Heart left ventricle (tissue), 16 donors: ENCODE measurements at regions not wholly inside any gene's neighbourhood (a gene's known extent, or its start where the extent isn't known, plus 50 kb on each side); places are given as distances from the start of the nearest gene placed in this dataset.

ENCODE experiments used
- ATAC-seq, 4 donors: fragments of 200-7000 bp; cut with Tn5 transposase; one replicate each; pipeline ENCODE4 v1.9.1; 2020 to 2022; ENCODE audit warnings: moderate library complexity in 4 of 4, mild to moderate bottlenecking in 3 of 4, moderate number of reproducible peaks in 1 of 4
- DNase-seq, 5 donors: peaks; one replicate each; pipeline ENCODE4 v3.0.0-alpha.2; 2020
- H3K27ac ChIP-seq, 12 donors: fragments of 200-600 bp; sonication (generic) in 4 of 12; one replicate each; pipeline versions ENCODE4 v1.5.0 to v1.8.0; 2016 to 2022; ENCODE audit warnings: mild to moderate bottlenecking in 2 of 12
- H3K27me3 ChIP-seq, 9 donors: fragments of 200-600 bp; sonication (generic) in 2 of 9; one replicate each; pipeline versions ENCODE4 v1.5.1 to v1.8.0; 2016 to 2022; ENCODE audit warnings: mild to moderate bottlenecking in 3 of 9
- H3K36me3 ChIP-seq, 9 donors: fragments of 200-600 bp; sonication (generic) in 2 of 9; one replicate each; pipeline versions ENCODE4 v1.5.0 to v1.8.0; 2018 to 2022; ENCODE audit warnings: mild to moderate bottlenecking in 2 of 9
- H3K4me1 ChIP-seq, 12 donors: fragments of 200-600 bp; sonication (generic) in 4 of 12; one replicate each; pipeline versions ENCODE4 v1.5.0 to v1.8.0; 2016 to 2022; ENCODE audit warnings: mild to moderate bottlenecking in 3 of 12
- H3K4me3 ChIP-seq, 12 donors: fragments of 200-600 bp; sonication (generic) in 4 of 12; one replicate each; pipeline versions ENCODE4 v1.5.0 to v1.8.0; 2017 to 2022; ENCODE audit warnings: mild to moderate bottlenecking in 9 of 12, moderate library complexity in 4 of 12
- H3K9me3 ChIP-seq, 12 donors: fragments of 200-600 bp; sonication (generic) in 4 of 12; one replicate each; pipeline versions ENCODE4 v1.5.0 to v1.8.0; 2016 to 2022; ENCODE audit warnings: mild to moderate bottlenecking in 1 of 12
- POLR2A ChIP-seq, 2 donors: fragments of 450-650 bp; IDR thresholded peaks; one replicate each; pipeline ENCODE4 v1.6.1; 2017; ENCODE audit warnings: antibody characterized with exemption in 2 of 2, mild to moderate bottlenecking in 2 of 2, moderate library complexity in 2 of 2
- WGBS, 4 donors: extraction: QIAGEN DNeasy Blood & Tissue Kit in 2 of 4; methylation state at CpG; one replicate each; pipeline versions ENCODE4 v1.1.5 to v1.1.7; 2013 to 2018; 5-methylcytosine and 5-hydroxymethylcytosine counted together
- intact Hi-C, 10 donors: fragments of 100-400 bp; cut with DNase I; formaldehyde crosslinking; loops; one replicate each; pipeline versions ENCODE4 v1.11.1 to v1.14.2; 2022
- TF ChIP-seq, protein P1 (sequence below), 12 donors: fragments of 200-600 bp; sonication (generic) in 4 of 12; IDR thresholded peaks; one replicate each; pipeline versions ENCODE4 v1.5.0 to v1.8.0; 2018 to 2022; ENCODE audit warnings: antibody characterized with exemption in 12 of 12, mild to moderate bottlenecking in 5 of 12
- donor health status: ischemic (EF 13 %, LVEDD 7.1; RV severe dilation, severe dysfunction).
- donor health status: healthy with polysubstance abuse.
- donor health status: DM: no; HTN: yes; CAD: no.
- donor health status: DM: no; HTN: no; CAD: no.
- donor health status: ischemic (EF 25% LVEDD 6.9; RV normal size, moderate dysfunction).
- donor health status: ischemic (EF 25% LVEDD 5.7; RV mildly dilated, moderate dysfunction).
- donor health status: healthy.
- donor health status: DM: yes; HTN: yes; CAD: no.
- donor health status: ischemic (EF 35%, LVEDD 5.7; RV mildly dilated, moderate dysfunction).
- donor health status: nonischemic (EF 11% LVEDD 7.7; RV severe dilation, severe dysfunction).
- donor health status: DM: yes; HTN: yes; CAD: no.
- donor health status: PGD.
- donor health status: ischemic (EF 29% LVEDD 5.4; RV normal size, mild dysfunction).
- donor health status: nonischemic (EF 23%, LVEDD 6.1; RV moderate dilation, normal function).

DNA sequence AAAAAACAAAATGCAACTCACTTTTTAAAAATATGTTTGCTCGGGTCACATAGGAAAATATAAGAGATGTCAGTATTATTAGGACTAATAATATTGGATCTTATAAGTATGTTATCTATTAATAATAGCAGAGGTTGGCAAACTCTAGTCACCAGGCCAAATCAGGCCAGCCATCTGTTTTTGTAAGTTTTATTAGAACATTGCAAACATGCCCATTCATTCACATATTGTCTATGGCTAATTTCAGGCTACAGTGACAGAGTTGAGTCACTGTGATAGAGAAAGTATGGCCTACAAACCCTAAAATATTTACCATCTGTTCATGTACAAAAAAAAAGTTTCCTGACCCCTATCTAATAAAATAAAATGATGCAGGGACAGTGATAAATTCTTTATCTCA, 97.7 kb upstream of the CDH6 start:
- Histone ChIP-seq H3K9me3 (peaks cover 0 to 4% (median 0%) of the 10 kb centered on the region in 12 donors), H3K27ac (no peak overlapping the region), H3K27me3 (no peaks in the 10 kb centered on the region), H3K4me1 (peaks cover 0 to 9% (median 0%) of the 10 kb centered on the region in 12 donors), H3K4me3 (no peak overlapping the region), H3K36me3 (no peaks in the 10 kb centered on the region)
- no peak for ATAC-seq
- 80 to 91% (median 86%) methylated on average over 1 of the region's 1 CpG for WGBS, 4 donors
- intact Hi-C loops, result no loop called here
- TF ChIP-seq POLR2A (IDR thresholded peaks at IDR 0.05), result no peak
- TF ChIP-seq, protein P1, sequence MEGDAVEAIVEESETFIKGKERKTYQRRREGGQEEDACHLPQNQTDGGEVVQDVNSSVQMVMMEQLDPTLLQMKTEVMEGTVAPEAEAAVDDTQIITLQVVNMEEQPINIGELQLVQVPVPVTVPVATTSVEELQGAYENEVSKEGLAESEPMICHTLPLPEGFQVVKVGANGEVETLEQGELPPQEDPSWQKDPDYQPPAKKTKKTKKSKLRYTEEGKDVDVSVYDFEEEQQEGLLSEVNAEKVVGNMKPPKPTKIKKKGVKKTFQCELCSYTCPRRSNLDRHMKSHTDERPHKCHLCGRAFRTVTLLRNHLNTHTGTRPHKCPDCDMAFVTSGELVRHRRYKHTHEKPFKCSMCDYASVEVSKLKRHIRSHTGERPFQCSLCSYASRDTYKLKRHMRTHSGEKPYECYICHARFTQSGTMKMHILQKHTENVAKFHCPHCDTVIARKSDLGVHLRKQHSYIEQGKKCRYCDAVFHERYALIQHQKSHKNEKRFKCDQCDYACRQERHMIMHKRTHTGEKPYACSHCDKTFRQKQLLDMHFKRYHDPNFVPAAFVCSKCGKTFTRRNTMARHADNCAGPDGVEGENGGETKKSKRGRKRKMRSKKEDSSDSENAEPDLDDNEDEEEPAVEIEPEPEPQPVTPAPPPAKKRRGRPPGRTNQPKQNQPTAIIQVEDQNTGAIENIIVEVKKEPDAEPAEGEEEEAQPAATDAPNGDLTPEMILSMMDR (IDR thresholded peaks at IDR 0.05), result no peak
- DNase-seq, result no peak

DNA sequence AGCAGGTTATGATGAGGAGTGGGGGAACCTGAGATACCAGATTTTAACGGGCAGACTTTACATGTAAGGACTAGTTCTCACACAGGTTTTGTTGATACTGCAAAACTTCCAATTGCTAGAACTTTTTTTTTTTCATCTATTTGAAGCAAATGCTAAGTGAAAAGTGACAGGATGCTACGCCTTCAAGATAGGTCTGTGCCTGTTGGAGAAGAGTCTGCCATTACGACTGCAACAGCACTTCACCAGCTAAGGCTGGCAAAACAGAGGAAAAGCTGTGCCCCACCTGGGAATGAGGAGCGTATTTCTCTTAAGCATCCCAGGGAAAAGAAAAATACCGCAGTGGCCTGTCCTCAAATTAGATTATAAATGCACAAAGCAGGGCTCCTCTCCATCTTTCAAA, 102.0 kb upstream of the CDH6 start:
- ATAC-seq, result no peak

DNA sequence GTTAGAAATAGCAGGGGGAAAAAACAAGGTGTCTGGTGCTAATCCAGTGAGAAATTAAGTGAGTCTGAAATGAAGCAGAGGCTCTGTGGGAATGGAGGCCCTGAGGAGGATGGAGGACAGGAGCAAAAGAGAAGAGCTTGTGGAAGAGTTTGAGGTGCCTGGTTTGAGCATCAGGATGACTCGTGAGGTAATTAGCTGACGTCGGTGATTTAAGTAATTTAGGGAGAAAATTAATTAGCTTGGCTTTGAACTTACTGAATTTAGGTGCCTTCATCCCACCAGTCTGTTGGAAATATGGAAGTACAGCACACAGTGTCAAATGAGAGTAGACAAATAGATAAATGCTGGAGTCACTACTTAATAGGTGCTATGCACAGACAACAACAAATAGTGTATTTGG, 103.0 kb upstream of the CDH6 start:
- Histone ChIP-seq H3K27me3 (no peaks in the 10 kb centered on the region), H3K27ac (no peak overlapping the region), H3K9me3 (peaks cover 0 to 4% (median 0%) of the 10 kb centered on the region in 12 donors), H3K36me3 (no peaks in the 10 kb centered on the region), H3K4me1 (no peaks in the 10 kb centered on the region), H3K4me3 (no peak overlapping the region)
- ATAC-seq (no peak), DNase-seq (no peak)
- intact Hi-C loops, result no loop called here
- WGBS, 4 donors, result 79 to 89% (median 88%) methylated on average over 3 of the region's 3 CpGs
- TF ChIP-seq, protein P1 (IDR thresholded peaks at IDR 0.05), result no peak
- TF ChIP-seq POLR2A (IDR thresholded peaks at IDR 0.05), result no peak

More for the DNA sequence above, 102.0 kb upstream of the CDH6 start:
- peaks cover 0 to 4% (median 0%) of the 10 kb centered on the region in 12 donors for H3K9me3 ChIP-seq
- H3K36me3 ChIP-seq, result no peaks in the 10 kb centered on the region
- H3K27ac ChIP-seq, result no peak overlapping the region
- peaks cover 0 to 7% (median 0%) of the 10 kb centered on the region in 12 donors for H3K4me1 ChIP-seq
- H3K27me3 ChIP-seq, result no peaks in the 10 kb centered on the region
- DNase-seq, result no peak
- no peak overlapping the region for H3K4me3 ChIP-seq
- intact Hi-C loops, result no loop called here
- no peak for TF ChIP-seq POLR2A (IDR thresholded peaks at IDR 0.05)
- TF ChIP-seq, protein P1 (IDR thresholded peaks at IDR 0.05), result no peak
- 87 to 90% (median 88%) methylated on average over 5 of the region's 5 CpGs for WGBS, 4 donors

DNA sequence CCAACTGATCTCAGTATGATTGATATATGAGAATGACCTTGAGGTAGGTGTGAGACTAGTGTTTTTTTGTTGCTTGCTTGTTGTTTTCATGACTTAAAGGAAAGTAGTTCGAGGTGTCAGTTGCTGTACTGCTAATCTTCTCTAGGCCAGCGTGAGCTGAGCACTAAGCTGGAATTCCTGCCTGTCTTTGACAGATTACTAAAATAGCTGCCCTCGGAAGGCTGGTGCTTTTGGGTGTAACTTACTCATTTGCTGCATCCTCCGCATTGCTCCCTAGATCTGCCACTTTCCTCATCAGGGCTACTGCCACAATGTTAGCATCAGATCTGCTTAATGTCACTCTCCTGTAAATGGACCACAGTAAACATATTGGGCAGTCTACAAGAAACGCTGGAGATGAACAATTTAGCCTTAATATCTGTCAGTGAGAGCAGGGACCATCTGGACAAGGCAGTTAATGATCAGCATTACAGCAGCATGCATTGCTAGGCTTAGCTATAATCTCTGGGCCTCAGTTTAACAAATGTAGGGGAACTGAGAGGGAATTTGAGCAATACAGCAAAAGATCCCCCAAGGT, 106.6 kb upstream of the CDH6 start:
- no peak overlapping the region for H3K4me3 ChIP-seq
- intact Hi-C loops, result no loop called here
- H3K9me3 ChIP-seq, result no peaks in the 10 kb centered on the region
- no peak overlapping the region for H3K27ac ChIP-seq
- H3K4me1 ChIP-seq, result no peaks in the 10 kb centered on the region
- DNase-seq (no peak), ATAC-seq (no peak)
- TF ChIP-seq, protein P1 (IDR thresholded peaks at IDR 0.05), result no peak
- TF ChIP-seq POLR2A (IDR thresholded peaks at IDR 0.05), result no peak
- H3K36me3 ChIP-seq, result no peaks in the 10 kb centered on the region
- H3K27me3 ChIP-seq, result no peaks in the 10 kb centered on the region
- WGBS, 4 donors, result 39 to 56% (median 47%) methylated on average over 5 of the region's 5 CpGs
